NCI-H226 (cell line): ENCODE measurements at regions not wholly inside any gene's neighbourhood (a gene's known extent, or its start where the extent isn't known, plus 50 kb on each side); places are given as distances from the start of the nearest gene placed in this dataset.
"Not testable (repeated sequence)": the region's sequence is repeated elsewhere in the genome, so short reads cannot be mapped to it uniquely, and the experiment has no call there.

Experiments used
- DNase-seq: peaks from one replicate; pipeline ENCODE4 v3.0.0-alpha.2; 2015

- no peak for DNase-seq
Observed at GRCh38 chr6:105562027-105562426, 159.1 kb upstream of the PREP start.

- DNase-seq = no peak
Observed at GRCh38 chr6:105561486-105561885, 158.6 kb upstream of the PREP start.

DNA sequence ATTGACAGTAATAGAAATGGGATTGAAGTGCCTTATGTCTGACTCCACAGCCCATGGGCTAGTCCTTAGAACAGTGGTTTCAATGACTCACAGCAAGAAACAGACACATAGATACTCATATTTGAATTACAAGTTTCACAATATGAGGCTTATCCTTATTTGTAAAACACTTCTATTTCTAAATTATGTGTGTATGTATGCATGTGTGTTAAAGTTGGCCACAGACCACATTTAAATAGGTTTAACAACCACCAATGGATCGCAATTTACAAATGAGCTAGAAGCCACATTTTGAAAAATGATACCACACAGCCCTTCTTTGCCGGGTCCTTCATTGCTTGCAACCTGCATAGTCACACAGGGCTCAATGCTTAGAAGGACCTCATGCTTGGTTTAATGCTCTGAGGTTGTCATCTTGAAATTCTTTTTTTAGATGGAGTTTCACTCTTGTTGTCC lies 157.8 kb upstream of the PREP start:
- no peak for DNase-seq

GRCh38 chr6:105557291-105557690 lies 154.4 kb upstream of the PREP start:
- no peak for DNase-seq

DNA sequence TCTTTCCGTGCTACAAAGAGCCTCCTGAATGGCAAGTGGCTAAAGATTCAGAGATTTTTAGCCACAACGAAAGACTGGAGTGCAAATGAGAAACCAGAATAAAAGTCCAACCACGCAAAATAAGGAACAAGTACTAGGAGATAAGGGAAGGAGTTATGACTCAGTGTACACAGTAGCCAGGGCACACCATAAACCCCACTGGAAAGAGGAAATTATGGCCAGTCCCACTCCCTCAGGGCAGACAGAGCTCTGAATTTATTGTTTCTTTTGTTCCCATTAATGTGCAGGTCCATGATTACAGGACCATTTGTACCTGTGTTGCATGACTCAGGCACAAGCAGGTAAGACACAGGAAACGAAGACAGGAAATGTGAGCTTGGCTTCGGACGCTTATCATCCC lies 150.3 kb upstream of the PREP start:
- DNase-seq = no peak

DNA sequence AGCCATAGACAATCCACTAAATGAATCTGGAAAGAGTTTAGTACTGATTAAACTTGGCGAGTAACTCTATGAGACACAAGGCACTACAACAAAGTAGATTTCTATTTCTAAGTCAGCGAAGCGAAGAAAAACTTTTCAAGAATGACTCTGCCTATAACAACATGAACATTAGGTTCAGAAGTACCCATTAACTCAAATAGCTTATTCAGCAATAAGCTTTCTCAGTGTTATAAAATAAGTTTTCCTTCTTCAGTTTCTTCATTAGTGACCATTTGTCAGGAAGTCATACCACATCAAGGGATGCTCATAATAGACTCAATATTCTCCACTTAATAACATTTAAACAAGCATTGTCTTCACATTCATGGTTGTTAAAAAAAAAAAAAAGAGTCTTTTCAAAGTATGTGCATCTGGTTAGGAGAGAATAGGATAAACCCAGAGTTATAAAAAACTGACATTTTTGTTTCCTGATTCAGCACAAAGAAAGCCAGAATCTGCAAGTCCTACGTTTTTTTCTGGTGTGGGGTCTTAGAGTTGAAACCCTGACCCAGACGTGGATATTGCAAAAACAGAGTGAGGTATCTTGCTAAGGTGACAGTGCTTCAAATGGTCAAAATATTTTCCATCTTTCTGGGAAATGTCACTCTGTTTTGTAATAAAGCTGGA lies 148.2 kb upstream of the PREP start:
- DNase-seq = no peak

GRCh38 chr6:105546754-105547153 lies 143.9 kb upstream of the PREP start:
- DNase-seq = no peak

- no peak for DNase-seq
Observed at GRCh38 chr6:105545947-105546731, 143.3 kb upstream of the PREP start.

- no peak for DNase-seq
Observed at GRCh38 chr6:105545228-105545920, 142.5 kb upstream of the PREP start.

GRCh38 chr6:105539911-105540310 lies 137.0 kb upstream of the PREP start:
- DNase-seq = no peak

DNA sequence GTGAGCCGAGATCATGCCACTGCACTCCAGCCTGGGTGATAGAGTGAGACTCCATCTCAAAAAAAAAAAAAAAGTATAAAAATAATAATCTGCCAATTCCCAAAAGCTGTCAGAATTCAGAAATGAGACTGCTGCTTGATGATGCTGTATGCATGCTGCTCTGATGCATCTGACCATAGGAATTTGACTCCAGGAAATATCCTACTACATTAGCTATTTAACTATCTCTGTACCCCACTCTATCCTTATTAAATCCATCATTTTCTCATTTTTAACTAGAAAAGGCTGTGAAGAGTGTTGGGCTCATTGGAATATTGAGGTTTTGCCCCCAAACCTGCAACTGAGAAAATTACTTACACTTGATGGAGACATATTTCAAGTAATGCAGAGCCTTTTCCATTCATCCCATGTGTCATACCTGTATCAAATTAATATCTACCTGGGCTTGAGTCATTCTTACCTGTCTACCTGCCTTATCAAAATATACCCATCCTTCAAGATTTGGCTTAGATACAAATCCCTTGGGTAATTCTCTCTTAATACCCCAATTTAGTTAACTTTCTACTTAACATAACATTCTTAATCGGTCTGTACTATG lies 135.2 kb upstream of the PREP start:
- DNase-seq = no peak

DNA sequence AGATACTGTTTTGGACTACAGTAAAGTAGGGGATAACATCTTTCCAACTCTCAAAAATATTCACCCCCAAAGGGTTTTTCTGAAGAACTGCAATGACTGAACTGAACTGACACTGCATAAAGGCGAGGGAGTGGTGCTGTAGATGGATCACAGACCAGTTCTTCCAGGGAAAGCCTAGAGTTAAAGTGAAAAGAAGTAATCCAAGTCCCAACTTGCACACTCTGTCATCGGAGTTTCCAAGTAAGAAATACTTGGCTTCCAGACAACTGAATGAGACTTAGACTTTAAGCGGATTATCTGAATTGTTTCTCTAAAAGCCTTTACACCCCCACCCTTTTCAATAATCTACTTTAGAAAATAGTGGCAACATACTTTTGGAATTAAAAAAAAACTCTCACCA lies 134.1 kb upstream of the PREP start:
- DNase-seq = no peak

DNA sequence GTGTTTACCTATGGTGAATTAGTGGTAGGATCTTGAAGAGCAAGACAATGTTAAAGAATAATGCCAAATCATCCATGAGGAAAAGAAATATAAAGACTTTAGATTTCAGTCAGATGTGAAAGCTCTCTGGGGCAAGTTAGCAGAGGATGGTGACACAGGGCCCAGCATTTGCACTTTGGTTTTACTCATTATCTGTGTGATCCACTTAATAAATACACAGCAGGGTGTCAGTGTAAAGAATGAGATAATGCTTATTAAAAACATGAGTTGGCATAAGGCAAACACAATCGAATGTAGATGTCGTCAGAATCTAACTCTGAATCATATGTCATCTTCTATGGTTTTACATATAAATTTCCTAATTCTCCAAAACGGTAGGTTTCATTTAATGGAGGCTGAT lies 130.4 kb upstream of the PREP start:
- DNase-seq = no peak

- no peak for DNase-seq
Observed at GRCh38 chr6:105526225-105526872, 123.5 kb upstream of the PREP start.

- no peak for DNase-seq
Observed at GRCh38 chr6:105522626-105523322, 119.9 kb upstream of the PREP start.

DNA sequence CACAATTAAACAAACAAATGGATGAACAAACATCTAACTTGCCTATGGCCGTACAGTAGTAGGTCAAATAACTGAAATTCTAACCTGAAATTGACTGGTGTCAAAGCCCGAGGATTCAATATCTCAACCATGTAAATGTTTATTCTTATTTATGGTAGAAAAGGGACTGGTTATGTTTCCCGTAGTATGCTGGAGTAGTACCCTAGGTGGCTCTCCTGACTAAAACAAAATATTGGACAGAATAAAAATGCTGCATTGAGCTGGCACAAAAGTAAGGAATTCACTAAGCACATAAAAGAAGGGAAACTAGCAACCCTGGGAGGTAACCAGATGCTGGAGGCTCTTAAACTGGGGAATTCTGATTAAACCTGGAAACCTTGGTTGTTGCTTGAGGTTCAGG lies 117.1 kb upstream of the PREP start:
- no peak for DNase-seq

DNA sequence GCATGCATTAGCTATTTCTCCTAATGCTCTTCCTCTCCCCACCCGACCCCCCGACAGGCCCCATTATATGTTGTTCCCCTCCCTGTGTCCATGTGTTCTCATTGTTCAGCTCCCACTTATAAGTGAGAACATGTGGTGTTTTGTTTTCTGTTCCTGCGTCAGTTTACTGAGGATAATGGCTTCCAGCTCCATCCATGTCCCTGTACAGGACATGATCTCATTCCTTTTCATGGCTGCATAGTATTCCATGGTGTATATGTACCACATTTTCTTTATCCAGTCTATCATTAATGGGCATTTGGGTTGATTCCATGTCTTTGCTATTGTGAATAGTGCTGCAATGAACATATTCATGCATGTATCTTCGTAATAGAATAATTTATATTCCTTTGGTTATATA lies 116.1 kb upstream of the PREP start:
- DNase-seq = not testable (repeated sequence)

GRCh38 chr6:105515054-105515453 lies 112.2 kb upstream of the PREP start:
- no peak for DNase-seq

DNA sequence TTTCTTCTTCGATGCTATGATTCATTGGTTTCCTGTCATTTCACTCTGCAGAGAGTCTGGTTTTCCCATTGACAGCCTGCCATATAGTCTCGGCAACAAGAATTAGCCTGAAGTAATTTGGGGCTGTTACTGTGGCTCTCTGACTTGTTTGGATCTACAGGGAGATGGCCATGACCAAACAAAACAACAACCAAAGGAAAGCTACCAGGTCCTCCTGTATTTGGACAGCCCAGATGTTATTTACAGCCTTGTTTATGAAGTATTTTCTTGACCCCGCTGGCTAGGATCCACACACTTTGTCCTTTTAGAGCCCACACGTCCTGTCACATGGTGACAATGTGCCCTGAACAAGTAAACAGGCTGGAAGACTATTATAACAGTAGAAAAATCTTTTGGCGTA lies 111.4 kb upstream of the PREP start:
- no peak for DNase-seq

DNA sequence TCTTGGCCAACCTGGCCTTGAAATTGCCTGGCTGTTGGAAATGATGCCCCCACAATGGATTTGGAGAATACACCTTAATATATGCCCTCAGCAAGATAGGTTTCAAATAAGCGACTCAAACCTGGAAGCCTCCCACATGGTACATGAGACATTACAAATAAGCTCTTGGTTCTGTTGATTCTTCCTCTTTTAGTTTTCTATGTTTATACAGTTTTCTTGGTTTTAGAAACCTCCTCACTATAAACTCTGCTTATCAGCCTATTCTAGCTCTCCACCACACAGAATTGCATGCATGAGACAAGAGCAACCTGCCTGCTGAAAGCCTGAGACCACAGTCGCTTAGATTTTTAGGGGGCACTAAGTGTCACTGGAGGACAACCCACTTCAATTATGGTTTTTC lies 108.8 kb upstream of the PREP start:
- DNase-seq = no peak

DNA sequence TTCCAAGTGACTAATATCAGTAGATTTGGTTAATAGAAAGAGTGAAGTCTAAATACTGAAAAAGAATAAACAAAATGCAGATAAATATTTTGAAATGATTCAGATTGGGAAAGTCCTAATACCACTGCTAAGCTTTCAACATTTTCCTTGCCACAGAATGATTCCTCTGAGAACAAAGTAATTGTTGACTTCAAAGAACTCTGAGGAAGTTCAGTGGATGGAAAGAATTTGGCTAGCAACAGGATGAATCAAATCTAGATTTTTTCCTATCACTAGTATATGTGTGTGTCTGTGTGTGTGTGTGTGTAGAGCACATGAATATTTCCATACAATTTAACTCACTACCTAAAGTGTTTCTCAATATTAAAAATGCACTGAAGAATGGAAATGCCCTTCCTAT lies 107.9 kb upstream of the PREP start:
- peak; percentile 12 for DNase-seq
